GM18873 (cell line): ENCODE measurements at regions not wholly inside any gene's neighbourhood (a gene's known extent, or its start where the extent isn't known, plus 50 kb on each side); places are given as distances from the start of the nearest gene placed in this dataset.

Experiments used
- ATAC-seq: cut with Tn5 transposase; IDR thresholded peaks from one replicate; pipeline ENCODE4 v1.9.1; 2021; ENCODE audit warnings: mild to moderate bottlenecking, moderate library complexity, moderate number of reproducible peaks; ENCODE audit not compliant: unreplicated experiment, low FRiP score

GRCh38 chr11:109150581-109150980, 271.4 kb upstream of the C11orf87 start:
- no peak for ATAC-seq

GRCh38 chr11:109153836-109154235, 268.2 kb upstream of the C11orf87 start:
- ATAC-seq, result no peak

- peak; percentile 76 for ATAC-seq
These were observed 266.7 kb upstream of the C11orf87 start for GRCh38 chr11:109155291-109155690.

- ATAC-seq, result no peak
These were observed 257.0 kb upstream of the C11orf87 start for GRCh38 chr11:109165035-109165434.

- ATAC-seq, result no peak
These were observed 255.5 kb upstream of the C11orf87 start for GRCh38 chr11:109166441-109166840.

- no peak for ATAC-seq
These were observed 248.5 kb upstream of the C11orf87 start for GRCh38 chr11:109173504-109173903.

GRCh38 chr11:109184376-109184775, 237.6 kb upstream of the C11orf87 start:
- ATAC-seq, result no peak

- ATAC-seq, result no peak
These were observed 229.1 kb upstream of the C11orf87 start for GRCh38 chr11:109192864-109193263.

- no peak for ATAC-seq
These were observed 228.1 kb upstream of the C11orf87 start for GRCh38 chr11:109193880-109194279.

GRCh38 chr11:109196016-109196415, 226.0 kb upstream of the C11orf87 start:
- ATAC-seq, result no peak

- ATAC-seq, result no peak
These were observed 224.3 kb upstream of the C11orf87 start for GRCh38 chr11:109197656-109198055.

GRCh38 chr11:109203176-109203575, 218.8 kb upstream of the C11orf87 start:
- ATAC-seq, result no peak

- no peak for ATAC-seq
These were observed 216.7 kb upstream of the C11orf87 start for GRCh38 chr11:109205312-109205711.

- no peak for ATAC-seq
These were observed 213.9 kb upstream of the C11orf87 start for GRCh38 chr11:109208121-109208520.

- ATAC-seq, result no peak
These were observed 212.4 kb upstream of the C11orf87 start for GRCh38 chr11:109209572-109209971.

GRCh38 chr11:109221190-109221589, 200.8 kb upstream of the C11orf87 start:
- no peak for ATAC-seq

GRCh38 chr11:109222761-109223160, 199.2 kb upstream of the C11orf87 start:
- ATAC-seq, result no peak

GRCh38 chr11:109223451-109223850, 198.5 kb upstream of the C11orf87 start:
- no peak for ATAC-seq

GRCh38 chr11:109229682-109230081, 192.3 kb upstream of the C11orf87 start:
- no peak for ATAC-seq

GRCh38 chr11:109236188-109236587, 185.8 kb upstream of the C11orf87 start:
- ATAC-seq, result no peak

- ATAC-seq, result no peak
These were observed 185.3 kb upstream of the C11orf87 start for GRCh38 chr11:109236696-109237095.

- no peak for ATAC-seq
These were observed 184.4 kb upstream of the C11orf87 start for GRCh38 chr11:109237636-109238035.

- no peak for ATAC-seq
These were observed 179.9 kb upstream of the C11orf87 start for GRCh38 chr11:109241988-109242536.
